WTC11 (cell line): ENCODE measurements at regions not wholly inside any gene's neighbourhood (a gene's known extent, or its start where the extent isn't known, plus 50 kb on each side); places are given as distances from the start of the nearest gene placed in this dataset.

ENCODE experiments used
- ATAC-seq: fragments of 200-7000 bp; cut with Tn5 transposase; 2 replicates; pipeline ENCODE4 v1.10.0; 2021; ENCODE audit warnings: mild to moderate bottlenecking, moderate library complexity
- CTCF ChIA-PET: fragments of 300-600 bp; sonication (Branson Sonifier 250); formaldehyde crosslinking; loops from one replicate; lab custom pipeline; 2021; ENCODE audit warnings: antibody characterized with exemption; lab: Charles Lee
- POLR2A ChIA-PET: fragments of 350-600 bp; sonication (Branson Sonifier 250); formaldehyde crosslinking; loops from one replicate; lab custom pipeline; 2021; ENCODE audit warnings: antibody characterized with exemption; lab: Charles Lee
- DNase-seq: peaks from one replicate; pipeline ENCODE4 v3.0.0; 2021; ENCODE audit warnings: low spot score
- H3K27ac Mint-ChIP-seq: 2 replicates; pipeline ENCODE4 v1.8.0; 2021; ENCODE audit warnings: mixed read lengths
- H3K27me3 Mint-ChIP-seq: 2 replicates; pipeline ENCODE4 v1.8.0; 2021; ENCODE audit warnings: low read depth, mild to moderate bottlenecking, moderate library complexity, mixed read lengths
- H3K36me3 Mint-ChIP-seq: 2 replicates; pipeline ENCODE4 v1.8.0; 2021; ENCODE audit warnings: mixed read lengths
- H3K4me1 Mint-ChIP-seq: 2 replicates; pipeline ENCODE4 v1.8.0; 2022; ENCODE audit warnings: mixed read lengths
- H3K4me3 Mint-ChIP-seq: 2 replicates; pipeline ENCODE4 v1.8.0; 2021; ENCODE audit warnings: mild to moderate bottlenecking, moderate library complexity, mixed read lengths
- H3K9me3 Mint-ChIP-seq: 2 replicates; pipeline ENCODE4 v1.8.0; 2021; ENCODE audit warnings: mixed read lengths
- AFF4 ChIP-seq: sonication (generic); formaldehyde crosslinking; IDR thresholded peaks from 2 replicates; pipeline ENCODE4 v1.8.1; 2023; ENCODE audit warnings: mild to moderate bottlenecking, missing genetic modification reagents, borderline replicate concordance
- AR ChIP-seq: fragments of 250-450 bp; sonication (Bioruptor Pico); IDR thresholded peaks from 2 replicates; pipeline ENCODE4 v1.9.0; 2021; ENCODE audit warnings: mild to moderate bottlenecking
- ATF3 ChIP-seq: sonication (generic); formaldehyde crosslinking; conservative IDR thresholded peaks from 2 replicates; pipeline ENCODE4 v1.8.1; 2022; ENCODE audit warnings: mild to moderate bottlenecking, missing genetic modification reagents
- E2F5 ChIP-seq: sonication (generic); formaldehyde crosslinking; IDR thresholded peaks from 2 replicates; pipeline ENCODE4 v1.8.1; 2022; ENCODE audit warnings: mild to moderate bottlenecking, moderate library complexity, missing genetic modification reagents
- ELF4 ChIP-seq: sonication (generic); formaldehyde crosslinking; IDR thresholded peaks from 2 replicates; pipeline ENCODE4 v1.8.1; 2022; ENCODE audit warnings: low read depth, mild to moderate bottlenecking, moderate library complexity, missing genetic modification reagents
- ESRRA ChIP-seq: sonication (generic); formaldehyde crosslinking; IDR thresholded peaks from 2 replicates; pipeline ENCODE4 v1.8.1; 2022; ENCODE audit warnings: mild to moderate bottlenecking, missing genetic modification reagents, borderline replicate concordance
- FOXP4 ChIP-seq: sonication (generic); formaldehyde crosslinking; IDR thresholded peaks from 2 replicates; pipeline ENCODE4 v1.8.0; 2022; ENCODE audit warnings: mild to moderate bottlenecking, missing genetic modification reagents
- GABPB1 ChIP-seq: sonication (generic); formaldehyde crosslinking; IDR thresholded peaks from 2 replicates; pipeline ENCODE4 v1.8.1; 2023; ENCODE audit warnings: mild to moderate bottlenecking, missing genetic modification reagents
- JAZF1 ChIP-seq: fragments of 250-450 bp; sonication (Bioruptor Pico); IDR thresholded peaks from 2 replicates; pipeline ENCODE4 v1.9.0; 2021; ENCODE audit warnings: moderate library complexity, mild to moderate bottlenecking, inconsistent platforms
- MXD4 ChIP-seq: fragments of 250-450 bp; sonication (Bioruptor Pico); IDR thresholded peaks from 2 replicates; pipeline ENCODE4 v1.8.0; 2021; ENCODE audit warnings: mild to moderate bottlenecking, moderate library complexity, borderline replicate concordance
- MYBL2 ChIP-seq: sonication (generic); formaldehyde crosslinking; IDR thresholded peaks from 2 replicates; pipeline ENCODE4 v1.8.1; 2023; ENCODE audit warnings: mild to moderate bottlenecking, moderate library complexity, missing genetic modification reagents
- NFATC4 ChIP-seq: fragments of 250-450 bp; sonication (Bioruptor Pico); IDR thresholded peaks from 2 replicates; pipeline ENCODE4 v1.9.0; 2021; ENCODE audit warnings: mild to moderate bottlenecking
- OVOL2 ChIP-seq: fragments of 250-450 bp; sonication (Bioruptor Pico); IDR thresholded peaks from 2 replicates; pipeline ENCODE4 v1.9.0; 2021; ENCODE audit warnings: mild to moderate bottlenecking, borderline replicate concordance
- PRDM15 ChIP-seq: sonication (generic); formaldehyde crosslinking; IDR thresholded peaks from 2 replicates; pipeline ENCODE4 v1.8.0; 2022; ENCODE audit warnings: missing genetic modification reagents
- RORB ChIP-seq: fragments of 250-450 bp; sonication (Bioruptor Pico); IDR thresholded peaks from 2 replicates; pipeline ENCODE4 v1.9.0; 2021; ENCODE audit warnings: mild to moderate bottlenecking
- ZMAT4 ChIP-seq: fragments of 250-450 bp; sonication (Bioruptor Pico); IDR thresholded peaks from 2 replicates; pipeline ENCODE4 v1.9.0; 2021; ENCODE audit warnings: mild to moderate bottlenecking
- ZNF138 ChIP-seq: sonication (generic); formaldehyde crosslinking; conservative IDR thresholded peaks from 2 replicates; pipeline ENCODE4 v1.8.1; 2022; ENCODE audit warnings: mild to moderate bottlenecking, moderate library complexity, missing genetic modification reagents
- ZNF219 ChIP-seq: sonication (generic); formaldehyde crosslinking; IDR thresholded peaks from 2 replicates; pipeline ENCODE4 v1.8.0; 2023; ENCODE audit warnings: missing genetic modification reagents, mild to moderate bottlenecking, borderline replicate concordance
- ZNF671 ChIP-seq: fragments of 250-450 bp; sonication (Bioruptor Pico); IDR thresholded peaks from 2 replicates; pipeline ENCODE4 v1.8.0; 2021; ENCODE audit warnings: mild to moderate bottlenecking
- TF ChIP-seq, protein P1 (sequence below): sonication (generic); formaldehyde crosslinking; IDR thresholded peaks from 2 replicates; pipeline ENCODE4 v1.8.1; 2023; ENCODE audit warnings: mild to moderate bottlenecking, missing genetic modification reagents, moderate library complexity

DNA sequence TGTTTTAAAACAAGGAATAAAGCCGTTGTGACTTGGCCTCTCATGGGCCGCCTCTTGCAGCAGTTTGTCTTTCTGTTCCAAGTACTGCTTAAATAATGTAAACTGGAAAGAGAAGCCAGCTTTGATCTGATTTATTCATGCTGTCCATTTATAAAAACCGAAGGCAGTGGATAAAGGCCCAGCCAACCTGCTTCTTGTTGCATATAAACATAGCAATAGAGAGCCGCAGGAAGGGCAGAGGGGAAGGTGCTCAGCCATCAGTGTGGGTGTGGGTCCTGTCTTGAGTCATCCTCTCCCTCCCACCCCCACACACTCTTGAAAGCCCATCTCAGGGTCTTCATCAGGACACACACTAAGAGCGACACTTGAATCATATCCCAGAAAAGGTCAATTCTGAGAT lies 187.9 kb upstream of the FAM9B start:
- Mint-ChIP-seq H3K9me3 (peaks cover 20% of the 10 kb centered on the region), H3K4me1 (peaks cover 8% of the 10 kb centered on the region), H3K27ac (no peak overlapping the region), H3K27me3 (no peaks in the 10 kb centered on the region; the same call in 1 of the 2 replicates)
- CTCF ChIA-PET = no interaction called here
- no peak for DNase-seq
- POLR2A ChIA-PET = no interaction called here
- no peak for TF ChIP-seq ELF4
- TF ChIP-seq, all 79 proteins: peak for 0
- Mint-ChIP-seq H3K36me3 (peaks cover 8% of the 10 kb centered on the region), H3K4me3 (no peak overlapping the region)
- ATAC-seq = no peak

DNA sequence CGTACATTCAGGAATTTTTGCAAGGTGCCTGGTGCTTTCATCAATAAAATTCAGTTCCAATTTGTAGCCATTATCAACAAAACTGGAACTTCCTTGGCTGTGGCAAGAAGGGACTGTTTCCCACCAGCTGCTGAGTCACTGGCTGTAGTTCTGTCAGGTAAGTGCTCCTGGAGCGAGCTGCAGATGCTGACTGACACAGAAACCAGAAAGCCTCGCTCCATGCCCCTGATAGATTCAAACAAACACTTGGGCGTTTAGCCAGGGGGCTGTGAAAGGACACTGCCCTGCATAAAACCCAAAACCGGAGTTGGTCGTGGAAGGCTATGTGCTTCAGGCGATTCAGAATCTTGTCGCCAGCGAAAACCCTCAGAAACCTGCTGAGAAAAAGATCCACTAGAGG lies 188.4 kb upstream of the FAM9B start:
- Mint-ChIP-seq H3K4me3 (no peak overlapping the region), H3K27me3 (no peaks in the 10 kb centered on the region; the same call in 1 of the 2 replicates), H3K36me3 (peaks cover 8% of the 10 kb centered on the region), H3K9me3 (peaks cover 20% of the 10 kb centered on the region), H3K4me1 (peaks cover 8% of the 10 kb centered on the region), H3K27ac (no peak overlapping the region)
- ATAC-seq (no peak), DNase-seq (no peak)
- POLR2A ChIA-PET = no interaction called here
- TF ChIP-seq E2F5 (CRISPR knock-in tag) (no peak), JAZF1 (no peak), ATF3 (no peak), MXD4 (CRISPR knock-in tag) (no peak), OVOL2 (no peak), AR (no peak), GABPB1 (no peak), ZNF219 (no peak), ZMAT4 (CRISPR knock-in tag) (no peak), RORB (no peak), ZNF671 (no peak), MYBL2 (CRISPR knock-in tag) (no peak), ESRRA (CRISPR knock-in tag) (no peak), ZNF138 (CRISPR knock-in tag) (no peak), FOXP4 (CRISPR knock-in tag) (no peak), PRDM15 (CRISPR knock-in tag) (no peak), AFF4 (CRISPR knock-in tag) (no peak), NFATC4 (CRISPR knock-in tag) (no peak)
- TF ChIP-seq, protein P1, sequence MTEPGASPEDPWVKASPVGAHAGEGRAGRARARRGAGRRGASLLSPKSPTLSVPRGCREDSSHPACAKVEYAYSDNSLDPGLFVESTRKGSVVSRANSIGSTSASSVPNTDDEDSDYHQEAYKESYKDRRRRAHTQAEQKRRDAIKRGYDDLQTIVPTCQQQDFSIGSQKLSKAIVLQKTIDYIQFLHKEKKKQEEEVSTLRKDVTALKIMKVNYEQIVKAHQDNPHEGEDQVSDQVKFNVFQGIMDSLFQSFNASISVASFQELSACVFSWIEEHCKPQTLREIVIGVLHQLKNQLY (CRISPR knock-in tag) = no peak
- CTCF ChIA-PET = no interaction called here
